BLaER1 (cell line): ENCODE measurements at regions not wholly inside any gene's neighbourhood (a gene's known extent, or its start where the extent isn't known, plus 50 kb on each side); places are given as distances from the start of the nearest gene placed in this dataset.
"Not testable (repeated sequence)": the region's sequence is repeated elsewhere in the genome, so short reads cannot be mapped to it uniquely, and the experiment has no call there.

Source experiments
- H3K27ac ChIP-seq: shearing (Covaris generic); formaldehyde crosslinking; 2 replicates; pipeline ENCODE4 v1.8.1; 2022
- H3K27me3 ChIP-seq: shearing (Covaris generic); formaldehyde crosslinking; 2 replicates; pipeline ENCODE4 v1.8.1; 2022
- H3K36me3 ChIP-seq: shearing (Covaris generic); formaldehyde crosslinking; 2 replicates; pipeline ENCODE4 v1.8.1; 2022
- H3K4me1 ChIP-seq: shearing (Covaris generic); formaldehyde crosslinking; 2 replicates; pipeline ENCODE4 v1.8.1; 2022
- H3K4me2 ChIP-seq: shearing (Covaris generic); formaldehyde crosslinking; 2 replicates; pipeline ENCODE4 v1.8.1; 2022
- H3K4me3 ChIP-seq: shearing (Covaris generic); formaldehyde crosslinking; 2 replicates; pipeline ENCODE4 v1.8.1; 2022
- H3K9ac ChIP-seq: shearing (Covaris generic); formaldehyde crosslinking; 2 replicates; pipeline ENCODE4 v1.8.1; 2022
- H3K9me3 ChIP-seq: shearing (Covaris generic); formaldehyde crosslinking; 2 replicates; pipeline ENCODE4 v1.8.1; 2022
- H4K20me1 ChIP-seq: shearing (Covaris generic); formaldehyde crosslinking; 2 replicates; pipeline ENCODE4 v1.8.1; 2022
- Cebpa-rat ChIP-seq: shearing (Covaris generic); IDR thresholded peaks from 2 replicates; pipeline ENCODE4 v1.8.1; 2022

- Histone ChIP-seq H3K27ac (peak overlapping the region; percentile 85), H3K4me2 (peak overlapping the region; percentile 89)
These were observed 65.5 kb upstream of the IGLL5 start for GRCh38 chr22:22822106-22822505.

GRCh38 chr22:22822553-22822952, 65.1 kb upstream of the IGLL5 start:
- Histone ChIP-seq H3K4me1 (peaks cover 100% of the 10 kb centered on the region), H3K4me3 (peak overlapping the region; percentile 56), H3K27ac (peak overlapping the region; percentile 85), H3K9ac (peak overlapping the region; percentile 78), H3K4me2 (peak overlapping the region; percentile 89)
- H3K27me3 ChIP-seq, H3K36me3 ChIP-seq, H4K20me1 ChIP-seq, H3K9me3 ChIP-seq: not testable (repeated sequence)

More at GRCh38 chr22:22822106-22822505, 65.5 kb upstream of the IGLL5 start:
- Histone ChIP-seq H4K20me1 (no peaks in the 10 kb centered on the region), H3K4me3 (0 out of 2 replicates have a peak overlapping the region, but pooled peaks have one; percentile 56), H3K9me3 (no peaks in the 10 kb centered on the region), H3K36me3 (no peaks in the 10 kb centered on the region), H3K27me3 (no peaks in the 10 kb centered on the region), H3K9ac (peak overlapping the region; percentile 78), H3K4me1 (peaks cover 100% of the 10 kb centered on the region)
- TF ChIP-seq Cebpa-rat: no peak

GRCh38 chr22:22823131-22823810, 64.3 kb upstream of the IGLL5 start:
- TF ChIP-seq Cebpa-rat: no peak
- H3K27ac ChIP-seq: peak overlapping the region; percentile 85
- peak overlapping the region; percentile 56 for H3K4me3 ChIP-seq
- no peaks in the 10 kb centered on the region for H3K9me3 ChIP-seq
- peaks cover 99% of the 10 kb centered on the region for H3K4me1 ChIP-seq
- peak overlapping the region; percentile 89 for H3K4me2 ChIP-seq
- no peaks in the 10 kb centered on the region for H3K36me3 ChIP-seq
- no peaks in the 10 kb centered on the region for H4K20me1 ChIP-seq
- H3K27me3 ChIP-seq: no peaks in the 10 kb centered on the region
- H3K9ac ChIP-seq: peak overlapping the region; percentile 78

- Histone ChIP-seq H3K4me2 (peak overlapping the region; percentile 89), H3K9me3 (no peaks in the 10 kb centered on the region), H4K20me1 (no peaks in the 10 kb centered on the region), H3K4me1 (peaks cover 86% of the 10 kb centered on the region), H3K27me3 (no peaks in the 10 kb centered on the region), H3K4me3 (peak overlapping the region; percentile 26; the same call in 1 of the 2 replicates), H3K27ac (peak overlapping the region; percentile 85), H3K36me3 (no peaks in the 10 kb centered on the region), H3K9ac (peak overlapping the region; percentile 68; the same call in 1 of the 2 replicates)
- TF ChIP-seq Cebpa-rat: no peak
These were observed 63.0 kb upstream of the IGLL5 start for GRCh38 chr22:22824340-22825212.

- peak overlapping the region; percentile 68; the same call in 1 of the 2 replicates for H3K9ac ChIP-seq
These were observed 62.4 kb upstream of the IGLL5 start for GRCh38 chr22:22825213-22825593.

GRCh38 chr22:22827187-22827939, 60.3 kb upstream of the IGLL5 start:
- no peak overlapping the region for H3K9ac ChIP-seq
- peak overlapping the region; percentile 89 for H3K4me2 ChIP-seq
- no peaks in the 10 kb centered on the region for H3K36me3 ChIP-seq
- no peak for TF ChIP-seq Cebpa-rat
- no peaks in the 10 kb centered on the region for H4K20me1 ChIP-seq
- peaks cover 58% of the 10 kb centered on the region for H3K4me1 ChIP-seq
- peaks cover 12% of the 10 kb centered on the region for H3K9me3 ChIP-seq
- no peak overlapping the region for H3K4me3 ChIP-seq
- no peaks in the 10 kb centered on the region for H3K27me3 ChIP-seq
- H3K27ac ChIP-seq: peak overlapping the region; percentile 85; the same call in 1 of the 2 replicates

More at GRCh38 chr22:22825213-22825593, 62.4 kb upstream of the IGLL5 start:
- Histone ChIP-seq H3K4me2 (peak overlapping the region; percentile 89), H3K9me3 (peaks cover 2% of the 10 kb centered on the region), H3K27ac (peak overlapping the region; percentile 85), H4K20me1 (no peaks in the 10 kb centered on the region), H3K4me1 (peaks cover 80% of the 10 kb centered on the region), H3K27me3 (no peaks in the 10 kb centered on the region), H3K36me3 (no peaks in the 10 kb centered on the region), H3K4me3 (peak overlapping the region; percentile 26)
- TF ChIP-seq Cebpa-rat: no peak

GRCh38 chr22:22830193-22830592, 57.4 kb upstream of the IGLL5 start:
- Histone ChIP-seq H3K4me2 (no peak overlapping the region), H3K27me3 (no peaks in the 10 kb centered on the region)
- TF ChIP-seq Cebpa-rat: no peak

GRCh38 chr22:22830957-22831688, 56.5 kb upstream of the IGLL5 start:
- no peak overlapping the region for H3K27ac ChIP-seq
- peaks cover 12% of the 10 kb centered on the region for H3K9me3 ChIP-seq
- no peak overlapping the region for H3K4me2 ChIP-seq
- H3K9ac ChIP-seq: no peak overlapping the region
- no peaks in the 10 kb centered on the region for H3K36me3 ChIP-seq
- no peak overlapping the region for H3K4me3 ChIP-seq
- no peaks in the 10 kb centered on the region for H3K27me3 ChIP-seq
- no peak for TF ChIP-seq Cebpa-rat
- peaks cover 20% of the 10 kb centered on the region for H3K4me1 ChIP-seq
- H4K20me1 ChIP-seq: no peaks in the 10 kb centered on the region

More at GRCh38 chr22:22830193-22830592, 57.4 kb upstream of the IGLL5 start:
- no peaks in the 10 kb centered on the region for H4K20me1 ChIP-seq
- no peak overlapping the region for H3K27ac ChIP-seq
- no peaks in the 10 kb centered on the region for H3K36me3 ChIP-seq
- peaks cover 30% of the 10 kb centered on the region for H3K4me1 ChIP-seq
- no peak overlapping the region for H3K9ac ChIP-seq
- no peak overlapping the region for H3K4me3 ChIP-seq
- peaks cover 12% of the 10 kb centered on the region for H3K9me3 ChIP-seq

- H3K27me3 ChIP-seq: no peaks in the 10 kb centered on the region
- TF ChIP-seq Cebpa-rat: no peak
These were observed 54.6 kb upstream of the IGLL5 start for GRCh38 chr22:22833059-22833458.

More at GRCh38 chr22:22833059-22833458, 54.6 kb upstream of the IGLL5 start:
- Histone ChIP-seq H3K9me3 (peaks cover 12% of the 10 kb centered on the region), H3K36me3 (no peaks in the 10 kb centered on the region), H3K4me2 (no peak overlapping the region), H3K4me3 (no peak overlapping the region), H3K9ac (no peak overlapping the region), H3K4me1 (peaks cover 5% of the 10 kb centered on the region), H3K27ac (no peak overlapping the region), H4K20me1 (no peaks in the 10 kb centered on the region)
